ENCODE measurements at regions not wholly inside any gene's neighbourhood (a gene's known extent, or its start where the extent isn't known, plus 50 kb on each side); places are given as distances from the start of the nearest gene placed in this dataset.

- Histone ChIP-seq H3K4me1 (ENCODE audit: low read depth, poor library complexity, severe bottlenecking) (no peaks in the 10 kb centered on the region), H3K4me2 (no peak overlapping the region), H3K27ac (no peak overlapping the region), H3K9ac (no peak overlapping the region), H3K4me3 (IDR thresholded peaks at IDR 0.05; ENCODE audit: insufficient read depth, low read depth, low read length) (no peak overlapping the region), H4K20me1 (ENCODE audit: insufficient read depth) (no peaks in the 10 kb centered on the region), H2AFZ (ENCODE audit: low read depth) (no peak overlapping the region), H3K27me3 (ENCODE audit: insufficient read depth, low read depth) (no peaks in the 10 kb centered on the region), H3K36me3 (ENCODE audit: insufficient read depth) (no peaks in the 10 kb centered on the region), H3K79me2 (ENCODE audit: insufficient read depth, low read depth) (no peaks in the 10 kb centered on the region)
- TF ChIP-seq CTCF (conservative IDR thresholded peaks at IDR 0.05; ENCODE audit: low read depth, low read length): no peak
These were observed 295.7 kb downstream of the C6orf118 start for GRCh38 chr6:165013701-165014100.

- H3K9ac ChIP-seq: no peak overlapping the region
- H3K4me2 ChIP-seq: no peak overlapping the region
- no peaks in the 10 kb centered on the region for H3K27me3 ChIP-seq (ENCODE audit: insufficient read depth, low read depth)
- H3K4me1 ChIP-seq (ENCODE audit: low read depth, poor library complexity, severe bottlenecking): no peaks in the 10 kb centered on the region
- no peak overlapping the region for H2AFZ ChIP-seq (ENCODE audit: low read depth)
- H3K4me3 ChIP-seq (IDR thresholded peaks at IDR 0.05; ENCODE audit: insufficient read depth, low read depth, low read length): no peak overlapping the region
- no peaks in the 10 kb centered on the region for H4K20me1 ChIP-seq (ENCODE audit: insufficient read depth)
- H3K36me3 ChIP-seq (ENCODE audit: insufficient read depth): no peaks in the 10 kb centered on the region
- no peak for TF ChIP-seq CTCF (conservative IDR thresholded peaks at IDR 0.05; ENCODE audit: low read depth, low read length)
- H3K79me2 ChIP-seq (ENCODE audit: insufficient read depth, low read depth): no peaks in the 10 kb centered on the region
- no peak overlapping the region for H3K27ac ChIP-seq
These were observed 297.2 kb downstream of the C6orf118 start for GRCh38 chr6:165012183-165012582.

GRCh38 chr6:165010556-165011535 lies 298.6 kb downstream of the C6orf118 start:
- no peak overlapping the region for H3K4me3 ChIP-seq (IDR thresholded peaks at IDR 0.05; ENCODE audit: insufficient read depth, low read depth, low read length)
- no peaks in the 10 kb centered on the region for H3K36me3 ChIP-seq (ENCODE audit: insufficient read depth)
- H3K27me3 ChIP-seq (ENCODE audit: insufficient read depth, low read depth): no peaks in the 10 kb centered on the region
- H3K27ac ChIP-seq: no peak overlapping the region
- no peak overlapping the region for H3K9ac ChIP-seq
- no peak for TF ChIP-seq CTCF (conservative IDR thresholded peaks at IDR 0.05; ENCODE audit: low read depth, low read length)
- no peaks in the 10 kb centered on the region for H3K79me2 ChIP-seq (ENCODE audit: insufficient read depth, low read depth)
- H4K20me1 ChIP-seq (ENCODE audit: insufficient read depth): no peaks in the 10 kb centered on the region
- H3K4me2 ChIP-seq: no peak overlapping the region
- no peak overlapping the region for H2AFZ ChIP-seq (ENCODE audit: low read depth)
- no peaks in the 10 kb centered on the region for H3K4me1 ChIP-seq (ENCODE audit: low read depth, poor library complexity, severe bottlenecking)

- no peaks in the 10 kb centered on the region for H3K79me2 ChIP-seq (ENCODE audit: insufficient read depth, low read depth)
- H3K36me3 ChIP-seq (ENCODE audit: insufficient read depth): no peaks in the 10 kb centered on the region
- no peak overlapping the region for H3K4me2 ChIP-seq
- no peak overlapping the region for H3K9ac ChIP-seq
- no peaks in the 10 kb centered on the region for H4K20me1 ChIP-seq (ENCODE audit: insufficient read depth)
- no peak overlapping the region for H2AFZ ChIP-seq (ENCODE audit: low read depth)
- no peak overlapping the region for H3K27ac ChIP-seq
- H3K4me1 ChIP-seq (ENCODE audit: low read depth, poor library complexity, severe bottlenecking): no peaks in the 10 kb centered on the region
- no peak for TF ChIP-seq CTCF (conservative IDR thresholded peaks at IDR 0.05; ENCODE audit: low read depth, low read length)
- H3K27me3 ChIP-seq (ENCODE audit: insufficient read depth, low read depth): no peaks in the 10 kb centered on the region
- no peak overlapping the region for H3K4me3 ChIP-seq (IDR thresholded peaks at IDR 0.05; ENCODE audit: insufficient read depth, low read depth, low read length)
These were observed 300.4 kb downstream of the C6orf118 start for GRCh38 chr6:165008971-165009370.
